CD4-positive, CD25-positive, alpha-beta regulatory T cell (primary cell): ENCODE measurements at regions not wholly inside any gene's neighbourhood (a gene's known extent, or its start where the extent isn't known, plus 50 kb on each side); places are given as distances from the start of the nearest gene placed in this dataset.

Source experiments
- ATAC-seq, 2 donors: fragments of 150-1000 bp; cut with Tn5 transposase; one replicate each; pipeline ENCODE4 v1.10.0; 2021; ENCODE audit warnings: low read depth in 2 of 2, moderate number of reproducible peaks in 2 of 2, moderate library complexity in 1 of 2
- DNase-seq, 3 donors: peaks; one replicate each; pipeline versions ENCODE4 v3.0.0 to v3.0.0-alpha.2; 2012 to 2022; ENCODE audit warnings: mixed read lengths in 1 of 3
- H3K27ac ChIP-seq: one replicate; pipeline ENCODE4 v1.7.0; 2013; ENCODE audit warnings: mild to moderate bottlenecking, low read length; ENCODE audit not compliant: insufficient read depth, poor library complexity, severe bottlenecking
- H3K27me3 ChIP-seq: one replicate; pipeline ENCODE4 v1.7.0; 2013; ENCODE audit warnings: low read length; ENCODE audit not compliant: control insufficient read depth, insufficient read depth
- H3K36me3 ChIP-seq: one replicate; pipeline ENCODE4 v1.7.0; 2013; ENCODE audit warnings: mild to moderate bottlenecking, low read length, moderate library complexity; ENCODE audit not compliant: control insufficient read depth, insufficient read depth
- H3K4me1 ChIP-seq: 2 replicates; pipeline ENCODE4 v1.7.0; 2013; ENCODE audit warnings: mild to moderate bottlenecking, low read length; ENCODE audit not compliant: insufficient read depth, control insufficient read depth, poor library complexity, severe bottlenecking
- H3K4me3 ChIP-seq: one replicate; pipeline ENCODE4 v1.7.0; 2013; ENCODE audit warnings: low read depth, mild to moderate bottlenecking, low read length, moderate library complexity
- H3K9me3 ChIP-seq, 2 experiments: 1 replicate in 1 of 2; 2 replicates in 1 of 2; pipeline ENCODE4 v1.7.0; 2013; ENCODE audit warnings: low read length in 2 of 2, mild to moderate bottlenecking in 1 of 2, moderate library complexity in 1 of 2; ENCODE audit not compliant: control insufficient read depth in 2 of 2
- H3K27ac Mint-ChIP-seq, 3 donors: one replicate each; pipeline ENCODE4 v1.8.0; 2020 to 2022; ENCODE audit warnings: mild to moderate bottlenecking in 3 of 3, mixed read lengths in 3 of 3, moderate library complexity in 2 of 3
- H3K27me3 Mint-ChIP-seq: one replicate; pipeline ENCODE4 v1.8.0; 2022; ENCODE audit warnings: mild to moderate bottlenecking, mixed read lengths
- H3K36me3 Mint-ChIP-seq: one replicate; pipeline ENCODE4 v1.8.0; 2020; ENCODE audit warnings: mixed read lengths
- H3K4me1 Mint-ChIP-seq, 4 donors: one replicate each; pipeline ENCODE4 v1.8.0; 2020 to 2022; ENCODE audit warnings: mixed read lengths in 4 of 4, mild to moderate bottlenecking in 1 of 4
- H3K4me3 Mint-ChIP-seq, 4 donors: one replicate each; pipeline ENCODE4 v1.8.0; 2020 to 2022; ENCODE audit warnings: mild to moderate bottlenecking in 4 of 4, mixed read lengths in 4 of 4, moderate library complexity in 3 of 4
- H3K9me3 Mint-ChIP-seq, 7 donors: one replicate each; pipeline ENCODE4 v1.8.0; 2020 to 2022; ENCODE audit warnings: mixed read lengths in 7 of 7, mild to moderate bottlenecking in 3 of 7, moderate library complexity in 2 of 7

- Mint-ChIP-seq H3K36me3 (no peaks in the 10 kb centered on the region), H3K4me3 (no peak overlapping the region), H3K4me1 (peaks cover 0 to 5% (median 0%) of the 10 kb centered on the region in 4 donors), H3K9me3 (peaks cover 0 to 7% (median 5%) of the 10 kb centered on the region in 7 donors), H3K27me3 (no peaks in the 10 kb centered on the region), H3K27ac (no peak overlapping the region)
- Histone ChIP-seq H3K36me3 (no peaks in the 10 kb centered on the region), H3K9me3 (peaks cover 2 to 6% of the 10 kb centered on the region in 2 experiments), H3K4me3 (no peak overlapping the region), H3K27ac (no peak overlapping the region), H3K27me3 (no peaks in the 10 kb centered on the region), H3K4me1 (no peaks in the 10 kb centered on the region)
- no peak for ATAC-seq
- no peak for DNase-seq
Measured at GRCh38 chrX:456551-457291, 70.0 kb upstream of the PPP2R3B start.

GRCh38 chrX:457292-457679 is 70.6 kb upstream of the PPP2R3B start:
- H3K36me3 ChIP-seq: no peaks in the 10 kb centered on the region
- peaks cover 0 to 2% (median 0%) of the 10 kb centered on the region in 4 donors for H3K4me1 Mint-ChIP-seq
- H3K9me3 ChIP-seq: peaks cover 2 to 6% of the 10 kb centered on the region in 2 experiments
- ATAC-seq: no peak
- peaks cover 3 to 8% (median 7%) of the 10 kb centered on the region in 7 donors for H3K9me3 Mint-ChIP-seq
- H3K27ac Mint-ChIP-seq: no peak overlapping the region
- no peaks in the 10 kb centered on the region for H3K27me3 Mint-ChIP-seq
- DNase-seq: no peak
- no peaks in the 10 kb centered on the region for H3K4me1 ChIP-seq
- H3K27ac ChIP-seq: no peak overlapping the region
- H3K4me3 ChIP-seq: no peak overlapping the region
- no peak overlapping the region for H3K4me3 Mint-ChIP-seq
- H3K27me3 ChIP-seq: no peaks in the 10 kb centered on the region
- no peaks in the 10 kb centered on the region for H3K36me3 Mint-ChIP-seq

- no peak overlapping the region for H3K27ac Mint-ChIP-seq
- ATAC-seq (no peak), DNase-seq (no peak)
- no peaks in the 10 kb centered on the region for H3K27me3 ChIP-seq
- no peaks in the 10 kb centered on the region for H3K36me3 Mint-ChIP-seq
- H3K4me1 Mint-ChIP-seq: no peaks in the 10 kb centered on the region
- peaks cover 3 to 10% (median 7%) of the 10 kb centered on the region in 7 donors for H3K9me3 Mint-ChIP-seq
- no peaks in the 10 kb centered on the region for H3K4me1 ChIP-seq
- H3K27me3 Mint-ChIP-seq: no peaks in the 10 kb centered on the region
- H3K4me3 Mint-ChIP-seq: no peak overlapping the region
- peaks cover 2 to 13% of the 10 kb centered on the region in 2 experiments for H3K9me3 ChIP-seq
- no peak overlapping the region for H3K27ac ChIP-seq
- no peaks in the 10 kb centered on the region for H3K36me3 ChIP-seq
- H3K4me3 ChIP-seq: no peak overlapping the region
Measured at GRCh38 chrX:458631-459061, 71.9 kb upstream of the PPP2R3B start.

GRCh38 chrX:459611-460010 is 72.9 kb upstream of the PPP2R3B start:
- Histone ChIP-seq H3K4me3 (no peak overlapping the region), H3K9me3 (peaks cover 2 to 9% of the 10 kb centered on the region in 2 experiments), H3K36me3 (no peaks in the 10 kb centered on the region), H3K27ac (no peak overlapping the region), H3K4me1 (no peaks in the 10 kb centered on the region), H3K27me3 (no peaks in the 10 kb centered on the region)
- DNase-seq (no peak), ATAC-seq (no peak)
- H3K27ac Mint-ChIP-seq: no peak overlapping the region
- H3K9me3 Mint-ChIP-seq: peaks cover 3 to 10% (median 7%) of the 10 kb centered on the region in 7 donors
- no peak overlapping the region for H3K4me3 Mint-ChIP-seq
- H3K36me3 Mint-ChIP-seq: no peaks in the 10 kb centered on the region
- no peaks in the 10 kb centered on the region for H3K27me3 Mint-ChIP-seq
- H3K4me1 Mint-ChIP-seq: no peaks in the 10 kb centered on the region

GRCh38 chrX:460116-460515 is 73.4 kb upstream of the PPP2R3B start:
- no peaks in the 10 kb centered on the region for H3K36me3 Mint-ChIP-seq
- H3K9me3 ChIP-seq: peaks cover 0 to 7% of the 10 kb centered on the region in 2 experiments
- no peak overlapping the region for H3K4me3 ChIP-seq
- peaks cover 3 to 10% (median 7%) of the 10 kb centered on the region in 7 donors for H3K9me3 Mint-ChIP-seq
- H3K27me3 ChIP-seq: no peaks in the 10 kb centered on the region
- H3K27ac Mint-ChIP-seq: no peak overlapping the region
- no peaks in the 10 kb centered on the region for H3K36me3 ChIP-seq
- ATAC-seq (no peak), DNase-seq (no peak)
- H3K4me3 Mint-ChIP-seq: no peak overlapping the region
- no peaks in the 10 kb centered on the region for H3K4me1 Mint-ChIP-seq
- no peaks in the 10 kb centered on the region for H3K4me1 ChIP-seq
- H3K27me3 Mint-ChIP-seq: no peaks in the 10 kb centered on the region
- no peak overlapping the region for H3K27ac ChIP-seq

GRCh38 chrX:460823-461640 is 74.3 kb upstream of the PPP2R3B start:
- DNase-seq (no peak), ATAC-seq (no peak)
- Histone ChIP-seq H3K4me3 (no peak overlapping the region), H3K27ac (no peak overlapping the region), H3K36me3 (no peaks in the 10 kb centered on the region), H3K27me3 (no peaks in the 10 kb centered on the region), H3K9me3 (peaks cover 0 to 7% of the 10 kb centered on the region in 2 experiments), H3K4me1 (no peaks in the 10 kb centered on the region)
- Mint-ChIP-seq H3K27ac (no peak overlapping the region), H3K4me3 (no peak overlapping the region), H3K9me3 (peaks cover 3 to 11% (median 8%) of the 10 kb centered on the region in 7 donors), H3K27me3 (no peaks in the 10 kb centered on the region), H3K4me1 (no peaks in the 10 kb centered on the region), H3K36me3 (no peaks in the 10 kb centered on the region)

- Histone ChIP-seq H3K4me1 (no peaks in the 10 kb centered on the region), H3K27ac (no peak overlapping the region), H3K4me3 (no peak overlapping the region), H3K36me3 (no peaks in the 10 kb centered on the region), H3K9me3 (peaks cover 0 to 7% of the 10 kb centered on the region in 2 experiments), H3K27me3 (no peaks in the 10 kb centered on the region)
- Mint-ChIP-seq H3K4me1 (no peaks in the 10 kb centered on the region), H3K4me3 (no peak overlapping the region), H3K27me3 (no peaks in the 10 kb centered on the region), H3K36me3 (no peaks in the 10 kb centered on the region), H3K9me3 (peaks cover 3 to 10% (median 8%) of the 10 kb centered on the region in 7 donors), H3K27ac (no peak overlapping the region)
- ATAC-seq: no peak
- no peak for DNase-seq
Measured at GRCh38 chrX:462853-463252, 76.1 kb upstream of the PPP2R3B start.
